HG02973 (cell line): ENCODE measurements at regions not wholly inside any gene's neighbourhood (a gene's known extent, or its start where the extent isn't known, plus 50 kb on each side); places are given as distances from the start of the nearest gene placed in this dataset.

Experiments used
- ATAC-seq: cut with Tn5 transposase; IDR thresholded peaks from one replicate; pipeline ENCODE4 v1.9.1; 2021; ENCODE audit warnings: moderate library complexity; ENCODE audit not compliant: unreplicated experiment

- no peak for ATAC-seq
These were observed 2302.9 kb downstream of the MAT2B start for GRCh38 chr5:165808335-165808734.

- no peak for ATAC-seq
These were observed 2304.5 kb downstream of the MAT2B start for GRCh38 chr5:165809914-165810313.

GRCh38 chr5:165829504-165829903 is 2324.1 kb downstream of the MAT2B start:
- ATAC-seq, result no peak

- ATAC-seq, result no peak
These were observed 2329.5 kb downstream of the MAT2B start for GRCh38 chr5:165834891-165835290.

- ATAC-seq, result no peak
These were observed 2330.6 kb downstream of the MAT2B start for GRCh38 chr5:165836046-165836445.

- ATAC-seq, result no peak
These were observed 2331.9 kb downstream of the MAT2B start for GRCh38 chr5:165837286-165837685.

GRCh38 chr5:165844571-165844970 is 2339.2 kb downstream of the MAT2B start:
- no peak for ATAC-seq

- ATAC-seq, result no peak
These were observed 2352.7 kb downstream of the MAT2B start for GRCh38 chr5:165858118-165858517.

GRCh38 chr5:165859251-165859650 is 2353.8 kb downstream of the MAT2B start:
- ATAC-seq, result no peak

GRCh38 chr5:165863239-165863638 is 2357.8 kb downstream of the MAT2B start:
- no peak for ATAC-seq

- no peak for ATAC-seq
These were observed 2365.9 kb downstream of the MAT2B start for GRCh38 chr5:165871291-165871690.

GRCh38 chr5:165874851-165875250 is 2369.4 kb downstream of the MAT2B start:
- ATAC-seq, result no peak

- ATAC-seq, result no peak
These were observed 2371.1 kb downstream of the MAT2B start for GRCh38 chr5:165876538-165876937.

GRCh38 chr5:165877475-165877874 is 2372.1 kb downstream of the MAT2B start:
- no peak for ATAC-seq

GRCh38 chr5:165881259-165881658 is 2375.8 kb downstream of the MAT2B start:
- ATAC-seq, result no peak

- ATAC-seq, result no peak
These were observed 2376.7 kb downstream of the MAT2B start for GRCh38 chr5:165882099-165882498.

- no peak for ATAC-seq
These were observed 2380.4 kb downstream of the MAT2B start for GRCh38 chr5:165885623-165886350.

GRCh38 chr5:165887147-165887546 is 2381.7 kb downstream of the MAT2B start:
- ATAC-seq, result no peak

GRCh38 chr5:165892383-165892782 is 2387.0 kb downstream of the MAT2B start:
- ATAC-seq, result no peak

GRCh38 chr5:165894916-165895315 is 2389.5 kb downstream of the MAT2B start:
- no peak for ATAC-seq

GRCh38 chr5:165903835-165904234 is 2387.6 kb upstream of the WWC1 start:
- no peak for ATAC-seq

- no peak for ATAC-seq
These were observed 2384.6 kb upstream of the WWC1 start for GRCh38 chr5:165906871-165907270.

- ATAC-seq, result no peak
These were observed 2378.4 kb upstream of the WWC1 start for GRCh38 chr5:165913059-165913458.
